Ishikawa (cell line): ENCODE measurements at regions not wholly inside any gene's neighbourhood (a gene's known extent, or its start where the extent isn't known, plus 50 kb on each side); places are given as distances from the start of the nearest gene placed in this dataset.

Source experiments
- CEBPB ChIP-seq: IDR thresholded peaks from 2 replicates; pipeline ENCODE4 v1.6.1; 2012
- CREB1 ChIP-seq: IDR thresholded peaks from 2 replicates; pipeline ENCODE4 v1.6.1; 2012; ENCODE audit warnings: low read depth
- EGR1 ChIP-seq: IDR thresholded peaks from 2 replicates; pipeline ENCODE4 v1.6.1; 2012
- EP300 ChIP-seq: IDR thresholded peaks from 2 replicates; pipeline ENCODE4 v1.6.1; 2012; ENCODE audit warnings: borderline replicate concordance
- FOXM1 ChIP-seq: IDR thresholded peaks from 2 replicates; pipeline ENCODE4 v1.6.1; 2012; ENCODE audit warnings: low read depth, borderline replicate concordance
- MAX ChIP-seq: IDR thresholded peaks from 2 replicates; pipeline ENCODE4 v1.6.1; 2012
- NFIC ChIP-seq: IDR thresholded peaks from 2 replicates; pipeline ENCODE4 v1.6.1; 2012
- RAD21 ChIP-seq: IDR thresholded peaks from 2 replicates; pipeline ENCODE4 v1.6.1; 2012; ENCODE audit warnings: low read depth
- REST ChIP-seq: IDR thresholded peaks from 2 replicates; pipeline ENCODE4 v1.6.1; 2012; ENCODE audit warnings: low read depth, mild to moderate bottlenecking
- TAF1 ChIP-seq: IDR thresholded peaks from 2 replicates; pipeline ENCODE4 v1.6.1; 2012; ENCODE audit warnings: low read depth, mild to moderate bottlenecking
- TCF12 ChIP-seq: IDR thresholded peaks from 2 replicates; pipeline ENCODE4 v1.6.1; 2012; ENCODE audit warnings: low read depth
- TEAD4 ChIP-seq: IDR thresholded peaks from 2 replicates; pipeline ENCODE4 v1.6.1; 2012
- YY1 ChIP-seq: IDR thresholded peaks from 2 replicates; pipeline ENCODE4 v1.6.1; 2012; ENCODE audit warnings: low read depth
- ZBTB7A ChIP-seq: IDR thresholded peaks from 2 replicates; pipeline ENCODE4 v1.6.1; 2012; ENCODE audit warnings: low read depth

- TF ChIP-seq CREB1 (no peak), TEAD4 (no peak)
Measured at GRCh38 chr10:2118201-2118600, 380.9 kb upstream of the ADARB2 start.

- TF ChIP-seq FOXM1 (no peak), REST (no peak), CEBPB (no peak), RAD21 (no peak), MAX (no peak), TAF1 (no peak), TEAD4 (no peak), YY1 (no peak), EP300 (no peak), TCF12 (no peak), ZBTB7A (no peak)
Measured at GRCh38 chr10:2117641-2118040, 380.3 kb upstream of the ADARB2 start.

GRCh38 chr10:2111965-2112364 is 374.6 kb upstream of the ADARB2 start:
- TF ChIP-seq RAD21 = no peak
- TF ChIP-seq REST = no peak
- TF ChIP-seq ZBTB7A = no peak
- TF ChIP-seq CEBPB = no peak
- TF ChIP-seq TCF12 = no peak
- TF ChIP-seq FOXM1 = no peak
- TF ChIP-seq EGR1 = no peak
- no peak for TF ChIP-seq TAF1
- TF ChIP-seq TEAD4 = no peak
- TF ChIP-seq YY1 = no peak
- no peak for TF ChIP-seq MAX

GRCh38 chr10:2108496-2108895 is 371.2 kb upstream of the ADARB2 start:
- TF ChIP-seq CREB1 = no peak
- TF ChIP-seq FOXM1 = no peak
- TF ChIP-seq EP300 = no peak
- no peak for TF ChIP-seq REST

- TF ChIP-seq EGR1 (no peak), RAD21 (no peak), TAF1 (no peak), EP300 (no peak), FOXM1 (no peak), REST (no peak), ZBTB7A (no peak), CREB1 (no peak), MAX (no peak), NFIC (no peak), TCF12 (no peak), CEBPB (no peak)
Measured at GRCh38 chr10:2106641-2107040, 369.3 kb upstream of the ADARB2 start.
